ENCODE measurements at regions not wholly inside any gene's neighbourhood (a gene's known extent, or its start where the extent isn't known, plus 50 kb on each side); places are given as distances from the start of the nearest gene placed in this dataset.

DNA sequence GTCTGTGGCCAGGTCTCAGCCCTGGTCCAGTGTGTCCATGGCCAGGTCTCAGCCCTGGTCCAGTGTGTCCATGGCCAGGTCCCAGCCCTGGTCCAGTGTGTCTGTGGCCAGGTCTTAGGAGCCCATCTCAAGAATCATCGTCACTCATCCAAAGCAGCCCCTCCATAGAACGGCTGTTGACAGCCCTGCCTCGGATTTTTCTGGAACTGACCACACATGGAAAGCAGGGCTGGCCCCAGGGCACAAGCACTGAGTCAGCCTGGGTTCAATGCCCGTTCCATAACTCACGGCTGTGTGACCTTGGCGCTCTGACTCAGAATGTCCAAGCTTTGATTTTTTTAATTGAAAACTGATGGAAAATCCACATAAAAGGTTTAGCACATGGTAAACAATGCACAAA is 59.9 kb upstream of the SNTG2 start (continued):
- TF ChIP-seq TEAD2 (CRISPR knock-in tag; IDR thresholded peaks at IDR 0.05) (no peak), ZNF34 (CRISPR knock-in tag; IDR thresholded peaks at IDR 0.05; ENCODE audit: borderline replicate concordance) (no peak), RXRB (CRISPR knock-in tag; IDR thresholded peaks at IDR 0.05; ENCODE audit: borderline replicate concordance) (no peak), ZNF121 (CRISPR knock-in tag; IDR thresholded peaks at IDR 0.05) (no peak)
- TF ChIP-seq, protein P1, sequence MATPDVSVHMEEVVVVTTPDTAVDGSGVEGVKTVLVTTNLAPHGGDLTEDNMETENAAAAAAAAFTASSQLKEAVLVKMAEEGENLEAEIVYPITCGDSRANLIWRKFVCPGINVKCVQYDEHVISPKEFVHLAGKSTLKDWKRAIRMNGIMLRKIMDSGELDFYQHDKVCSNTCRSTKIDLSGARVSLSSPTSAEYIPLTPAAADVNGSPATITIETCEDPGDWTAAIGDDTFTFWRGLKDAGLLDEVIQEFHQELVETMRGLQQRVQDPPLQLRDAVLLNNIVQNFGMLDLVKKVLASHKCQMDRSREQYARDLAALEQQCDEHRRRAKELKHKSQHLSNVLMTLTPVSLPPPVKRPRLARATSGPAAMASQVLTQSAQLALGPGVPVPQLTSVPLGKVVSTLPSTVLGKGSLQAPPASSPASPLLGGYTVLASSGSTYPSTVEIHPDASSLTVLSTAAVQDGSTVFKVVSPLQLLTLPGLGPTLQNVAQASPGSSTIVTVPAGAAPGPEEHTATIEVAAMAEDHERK (CRISPR knock-in tag; IDR thresholded peaks at IDR 0.05; ENCODE audit: low read depth) = no peak
- TF ChIP-seq, protein P2, sequence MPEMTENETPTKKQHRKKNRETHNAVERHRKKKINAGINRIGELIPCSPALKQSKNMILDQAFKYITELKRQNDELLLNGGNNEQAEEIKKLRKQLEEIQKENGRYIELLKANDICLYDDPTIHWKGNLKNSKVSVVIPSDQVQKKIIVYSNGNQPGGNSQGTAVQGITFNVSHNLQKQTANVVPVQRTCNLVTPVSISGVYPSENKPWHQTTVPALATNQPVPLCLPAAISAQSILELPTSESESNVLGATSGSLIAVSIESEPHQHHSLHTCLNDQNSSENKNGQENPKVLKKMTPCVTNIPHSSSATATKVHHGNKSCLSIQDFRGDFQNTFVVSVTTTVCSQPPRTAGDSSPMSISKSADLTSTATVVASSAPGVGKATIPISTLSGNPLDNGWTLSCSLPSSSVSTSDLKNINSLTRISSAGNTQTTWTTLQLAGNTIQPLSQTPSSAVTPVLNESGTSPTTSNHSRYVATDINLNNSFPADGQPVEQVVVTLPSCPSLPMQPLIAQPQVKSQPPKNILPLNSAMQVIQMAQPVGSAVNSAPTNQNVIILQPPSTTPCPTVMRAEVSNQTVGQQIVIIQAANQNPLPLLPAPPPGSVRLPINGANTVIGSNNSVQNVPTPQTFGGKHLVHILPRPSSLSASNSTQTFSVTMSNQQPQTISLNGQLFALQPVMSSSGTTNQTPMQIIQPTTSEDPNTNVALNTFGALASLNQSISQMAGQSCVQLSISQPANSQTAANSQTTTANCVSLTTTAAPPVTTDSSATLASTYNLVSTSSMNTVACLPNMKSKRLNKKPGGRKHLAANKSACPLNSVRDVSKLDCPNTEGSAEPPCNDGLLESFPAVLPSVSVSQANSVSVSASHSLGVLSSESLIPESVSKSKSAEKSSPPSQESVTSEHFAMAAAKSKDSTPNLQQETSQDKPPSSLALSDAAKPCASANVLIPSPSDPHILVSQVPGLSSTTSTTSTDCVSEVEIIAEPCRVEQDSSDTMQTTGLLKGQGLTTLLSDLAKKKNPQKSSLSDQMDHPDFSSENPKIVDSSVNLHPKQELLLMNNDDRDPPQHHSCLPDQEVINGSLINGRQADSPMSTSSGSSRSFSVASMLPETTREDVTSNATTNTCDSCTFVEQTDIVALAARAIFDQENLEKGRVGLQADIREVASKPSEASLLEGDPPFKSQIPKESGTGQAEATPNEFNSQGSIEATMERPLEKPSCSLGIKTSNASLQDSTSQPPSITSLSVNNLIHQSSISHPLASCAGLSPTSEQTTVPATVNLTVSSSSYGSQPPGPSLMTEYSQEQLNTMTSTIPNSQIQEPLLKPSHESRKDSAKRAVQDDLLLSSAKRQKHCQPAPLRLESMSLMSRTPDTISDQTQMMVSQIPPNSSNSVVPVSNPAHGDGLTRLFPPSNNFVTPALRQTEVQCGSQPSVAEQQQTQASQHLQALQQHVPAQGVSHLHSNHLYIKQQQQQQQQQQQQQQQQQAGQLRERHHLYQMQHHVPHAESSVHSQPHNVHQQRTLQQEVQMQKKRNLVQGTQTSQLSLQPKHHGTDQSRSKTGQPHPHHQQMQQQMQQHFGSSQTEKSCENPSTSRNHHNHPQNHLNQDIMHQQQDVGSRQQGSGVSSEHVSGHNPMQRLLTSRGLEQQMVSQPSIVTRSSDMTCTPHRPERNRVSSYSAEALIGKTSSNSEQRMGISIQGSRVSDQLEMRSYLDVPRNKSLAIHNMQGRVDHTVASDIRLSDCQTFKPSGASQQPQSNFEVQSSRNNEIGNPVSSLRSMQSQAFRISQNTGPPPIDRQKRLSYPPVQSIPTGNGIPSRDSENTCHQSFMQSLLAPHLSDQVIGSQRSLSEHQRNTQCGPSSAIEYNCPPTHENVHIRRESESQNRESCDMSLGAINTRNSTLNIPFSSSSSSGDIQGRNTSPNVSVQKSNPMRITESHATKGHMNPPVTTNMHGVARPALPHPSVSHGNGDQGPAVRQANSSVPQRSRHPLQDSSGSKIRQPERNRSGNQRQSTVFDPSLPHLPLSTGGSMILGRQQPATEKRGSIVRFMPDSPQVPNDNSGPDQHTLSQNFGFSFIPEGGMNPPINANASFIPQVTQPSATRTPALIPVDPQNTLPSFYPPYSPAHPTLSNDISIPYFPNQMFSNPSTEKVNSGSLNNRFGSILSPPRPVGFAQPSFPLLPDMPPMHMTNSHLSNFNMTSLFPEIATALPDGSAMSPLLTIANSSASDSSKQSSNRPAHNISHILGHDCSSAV (CRISPR knock-in tag; IDR thresholded peaks at IDR 0.05; ENCODE audit: borderline replicate concordance) = no peak
